DOHH2 (cell line): ENCODE measurements at regions not wholly inside any gene's neighbourhood (a gene's known extent, or its start where the extent isn't known, plus 50 kb on each side); places are given as distances from the start of the nearest gene placed in this dataset.

Source experiments
- H3F3A ChIP-seq: fragments of 200-600 bp; sonication (generic), shearing (Covaris generic); 2 replicates; pipeline ENCODE4 v1.6.0; 2016; ENCODE audit warnings: antibody characterized with exemption, mild to moderate bottlenecking; ENCODE audit not compliant: control insufficient read depth, insufficient read depth
- H3K27ac ChIP-seq: fragments of 200-600 bp; sonication (generic); 2 replicates; pipeline ENCODE4 v1.5.1; 2014; ENCODE audit warnings: low read depth, mild to moderate bottlenecking, low read length, moderate library complexity
- H3K27me3 ChIP-seq: fragments of 200-600 bp; sonication (generic); 2 replicates; pipeline ENCODE4 v1.6.1; 2014; ENCODE audit warnings: mild to moderate bottlenecking, low read length, mixed read lengths; ENCODE audit not compliant: control insufficient read depth
- H3K36me3 ChIP-seq: fragments of 200-600 bp; sonication (generic); 2 replicates; pipeline ENCODE4 v1.6.1; 2014; ENCODE audit warnings: mild to moderate bottlenecking, low read length, moderate library complexity, mixed read lengths; ENCODE audit not compliant: control insufficient read depth
- H3K4me1 ChIP-seq: fragments of 200-600 bp; sonication (generic); 2 replicates; pipeline ENCODE4 v1.6.1; 2014; ENCODE audit warnings: mild to moderate bottlenecking, low read length, mixed read lengths; ENCODE audit not compliant: control insufficient read depth
- H3K4me2 ChIP-seq: fragments of 200-600 bp; sonication (generic); 2 replicates; pipeline ENCODE4 v1.6.0; 2014; ENCODE audit warnings: mild to moderate bottlenecking, low read length, moderate library complexity
- H3K4me3 ChIP-seq: fragments of 200-600 bp; sonication (generic); 2 replicates; pipeline ENCODE4 v1.5.1; 2014; ENCODE audit warnings: mild to moderate bottlenecking, low read length, mixed read lengths
- H3K79me2 ChIP-seq: fragments of 200-600 bp; sonication (generic); 2 replicates; pipeline ENCODE4 v1.6.1; 2014; ENCODE audit warnings: mild to moderate bottlenecking, low read length, mixed read lengths; ENCODE audit not compliant: control insufficient read depth
- H3K9me2 ChIP-seq: fragments of 200-600 bp; sonication (generic); replicated peaks from 2 replicates; pipeline ENCODE4 v1.6.1; 2014; ENCODE audit warnings: mild to moderate bottlenecking, low read length, mixed read lengths; ENCODE audit not compliant: control insufficient read depth
- H3K9me3 ChIP-seq: fragments of 200-600 bp; sonication (generic); 2 replicates; pipeline ENCODE4 v1.6.1; 2014; ENCODE audit warnings: antibody characterized with exemption, low read length, mixed read lengths; ENCODE audit not compliant: control insufficient read depth, insufficient read depth
- H4K20me1 ChIP-seq: fragments of 200-600 bp; sonication (generic); 2 replicates; pipeline ENCODE4 v1.6.0; 2014; ENCODE audit warnings: low read depth, mild to moderate bottlenecking, antibody characterized with exemption, low read length, moderate library complexity; ENCODE audit not compliant: control insufficient read depth, insufficient read depth
- CTCF ChIP-seq: fragments of 200-600 bp; sonication (generic); IDR thresholded peaks from one replicate; pipeline ENCODE4 v1.5.1; 2014; ENCODE audit warnings: antibody characterized with exemption, mild to moderate bottlenecking, low read depth, low read length; ENCODE audit not compliant: poor library complexity, severe bottlenecking
- EZH2phosphoT487 ChIP-seq: fragments of 200-600 bp; sonication (generic); IDR thresholded peaks from 2 replicates; pipeline ENCODE4 v1.6.1; 2017; ENCODE audit warnings: borderline replicate concordance, mild to moderate bottlenecking, antibody characterized with exemption, low read length, moderate library complexity, mixed read lengths

- Histone ChIP-seq H3K36me3 (no peaks in the 10 kb centered on the region), H3K4me2 (no peak overlapping the region), H3K4me3 (no peak overlapping the region), H3K9me2 (no peaks in the 10 kb centered on the region), H3K9me3 (no peaks in the 10 kb centered on the region), H3K27me3 (peaks cover 22% of the 10 kb centered on the region), H3K4me1 (no peaks in the 10 kb centered on the region), H3F3A (no peaks in the 10 kb centered on the region), H3K27ac (no peak overlapping the region), H4K20me1 (no peaks in the 10 kb centered on the region), H3K79me2 (no peaks in the 10 kb centered on the region)
- TF ChIP-seq CTCF (no peak), EZH2phosphoT487 (no peak)
Observed at GRCh38 chr5:158026304-158027031, 167.5 kb upstream of the CLINT1 start.

GRCh38 chr5:158023266-158023665, 164.3 kb upstream of the CLINT1 start:
- Histone ChIP-seq H3K4me3 (no peak overlapping the region), H3K36me3 (no peaks in the 10 kb centered on the region), H3K9me2 (no peaks in the 10 kb centered on the region), H3K79me2 (no peaks in the 10 kb centered on the region), H3K27ac (no peak overlapping the region), H4K20me1 (no peaks in the 10 kb centered on the region), H3F3A (no peaks in the 10 kb centered on the region), H3K9me3 (no peaks in the 10 kb centered on the region), H3K4me2 (no peak overlapping the region), H3K27me3 (peaks cover 14% of the 10 kb centered on the region), H3K4me1 (no peaks in the 10 kb centered on the region)
- TF ChIP-seq CTCF (no peak), EZH2phosphoT487 (no peak)

- H3K4me3 ChIP-seq = no peak overlapping the region
- no peak overlapping the region for H3K4me2 ChIP-seq
- no peaks in the 10 kb centered on the region for H3K9me3 ChIP-seq
- no peak overlapping the region for H3K27ac ChIP-seq
- no peaks in the 10 kb centered on the region for H3K9me2 ChIP-seq
- TF ChIP-seq EZH2phosphoT487 (no peak), CTCF (no peak)
- H3F3A ChIP-seq = no peaks in the 10 kb centered on the region
- no peaks in the 10 kb centered on the region for H3K36me3 ChIP-seq
- H4K20me1 ChIP-seq = no peaks in the 10 kb centered on the region
- H3K27me3 ChIP-seq = peaks cover 11% of the 10 kb centered on the region
- no peaks in the 10 kb centered on the region for H3K79me2 ChIP-seq
- no peaks in the 10 kb centered on the region for H3K4me1 ChIP-seq
Observed at GRCh38 chr5:158022837-158023236, 163.9 kb upstream of the CLINT1 start.
